Upper lobe of left lung (tissue), 4 donors: ENCODE measurements at regions not wholly inside any gene's neighbourhood (a gene's known extent, or its start where the extent isn't known, plus 50 kb on each side); places are given as distances from the start of the nearest gene placed in this dataset.
"Not testable (repeated sequence)": the region's sequence is repeated elsewhere in the genome, so short reads cannot be mapped to it uniquely, and the experiment has no call there.

Experiments
- CTCF ChIP-seq, 6 experiments: fragments of 450-650 bp in 4 of 6; fragments of 200-600 bp in 2 of 6; sonication (generic) in 2 of 6; IDR thresholded peaks; one replicate each; pipeline ENCODE4 v1.5.1; 2016 to 2019; ENCODE audit warnings: antibody characterized with exemption in 6 of 6
- POLR2A ChIP-seq, 4 donors: fragments of 450-650 bp; IDR thresholded peaks; one replicate each; pipeline ENCODE4 v1.5.1; 2016 to 2017; ENCODE audit warnings: antibody characterized with exemption in 4 of 4, mild to moderate bottlenecking in 2 of 4
- POLR2AphosphoS5 ChIP-seq, 2 donors: sonication (generic); formaldehyde crosslinking; IDR thresholded peaks; one replicate each; pipeline ENCODE4 v1.5.1; 2017; ENCODE audit warnings: antibody characterized with exemption in 2 of 2

GRCh38 chrX:115915625-115916024 lies 254.9 kb upstream of the AGTR2 start:
- TF ChIP-seq CTCF, POLR2A, POLR2AphosphoS5 (IDR thresholded peaks at IDR 0.05): not testable (repeated sequence)
